Peyer's patch (tissue), 4 donors: ENCODE measurements at regions not wholly inside any gene's neighbourhood (a gene's known extent, or its start where the extent isn't known, plus 50 kb on each side); places are given as distances from the start of the nearest gene placed in this dataset.

Experiments used
- DNase-seq, 3 donors: peaks; one replicate each; pipeline ENCODE4 v3.0.0-alpha.2; 2017 to 2019
- H3K27ac ChIP-seq, 4 donors: fragments of 200-600 bp; sonication (generic); one replicate each; pipeline ENCODE4 v1.5.1; 2016 to 2019
- H3K27me3 ChIP-seq, 2 donors: fragments of 200-600 bp; sonication (generic); one replicate each; pipeline ENCODE4 v1.5.1; 2019
- H3K36me3 ChIP-seq, 3 donors: fragments of 200-600 bp; sonication (generic); one replicate each; pipeline ENCODE4 v1.5.1; 2016 to 2019
- H3K4me1 ChIP-seq, 4 donors: fragments of 200-600 bp; sonication (generic); one replicate each; pipeline ENCODE4 v1.5.1; 2016 to 2019
- H3K4me3 ChIP-seq, 4 donors: fragments of 200-600 bp; sonication (generic); 1 replicate in 3 of 4; 2 replicates in 1 of 4; pipeline ENCODE4 v1.5.1; 2016 to 2019; ENCODE audit warnings: mild to moderate bottlenecking in 1 of 4
- H3K9me3 ChIP-seq, 4 donors: fragments of 200-600 bp; sonication (generic); one replicate each; pipeline ENCODE4 v1.5.1; 2016 to 2019; ENCODE audit warnings: mild to moderate bottlenecking in 1 of 4
- POLR2A ChIP-seq, 2 donors: fragments of 450-650 bp; IDR thresholded peaks; one replicate each; pipeline ENCODE4 v1.5.1; 2017; ENCODE audit warnings: antibody characterized with exemption in 2 of 2, mild to moderate bottlenecking in 2 of 2, moderate library complexity in 2 of 2
- TF ChIP-seq, protein P1 (sequence below), 6 experiments: fragments of 450-650 bp in 4 of 6; fragments of 200-600 bp in 2 of 6; sonication (generic) in 1 of 6; IDR thresholded peaks; one replicate each; pipeline ENCODE4 v1.5.1; 2017 to 2019; ENCODE audit warnings: antibody characterized with exemption in 6 of 6, mild to moderate bottlenecking in 3 of 6, moderate library complexity in 1 of 6

DNA sequence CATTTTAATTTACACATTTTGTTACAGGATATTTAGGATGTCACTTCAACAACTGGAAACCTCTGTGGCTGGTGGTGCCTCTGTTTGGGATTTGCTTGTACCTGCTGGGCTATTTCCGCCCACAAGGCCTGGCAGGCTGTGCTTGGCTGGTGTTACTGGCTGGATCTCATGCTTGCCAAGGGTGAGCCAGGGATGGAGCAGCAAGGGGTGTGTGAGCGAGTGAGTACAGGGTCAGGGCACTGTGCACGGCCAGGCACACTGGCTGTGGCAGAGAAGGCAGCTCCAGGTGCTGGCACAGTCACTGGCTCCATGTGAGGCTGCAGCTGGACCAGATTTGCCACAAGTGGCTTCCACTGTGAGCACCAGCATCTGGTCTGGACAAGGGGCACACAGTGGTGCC lies 1254.8 kb downstream of the SLITRK5 start:
- TF ChIP-seq POLR2A (IDR thresholded peaks at IDR 0.05): no peak
- TF ChIP-seq, protein P1, sequence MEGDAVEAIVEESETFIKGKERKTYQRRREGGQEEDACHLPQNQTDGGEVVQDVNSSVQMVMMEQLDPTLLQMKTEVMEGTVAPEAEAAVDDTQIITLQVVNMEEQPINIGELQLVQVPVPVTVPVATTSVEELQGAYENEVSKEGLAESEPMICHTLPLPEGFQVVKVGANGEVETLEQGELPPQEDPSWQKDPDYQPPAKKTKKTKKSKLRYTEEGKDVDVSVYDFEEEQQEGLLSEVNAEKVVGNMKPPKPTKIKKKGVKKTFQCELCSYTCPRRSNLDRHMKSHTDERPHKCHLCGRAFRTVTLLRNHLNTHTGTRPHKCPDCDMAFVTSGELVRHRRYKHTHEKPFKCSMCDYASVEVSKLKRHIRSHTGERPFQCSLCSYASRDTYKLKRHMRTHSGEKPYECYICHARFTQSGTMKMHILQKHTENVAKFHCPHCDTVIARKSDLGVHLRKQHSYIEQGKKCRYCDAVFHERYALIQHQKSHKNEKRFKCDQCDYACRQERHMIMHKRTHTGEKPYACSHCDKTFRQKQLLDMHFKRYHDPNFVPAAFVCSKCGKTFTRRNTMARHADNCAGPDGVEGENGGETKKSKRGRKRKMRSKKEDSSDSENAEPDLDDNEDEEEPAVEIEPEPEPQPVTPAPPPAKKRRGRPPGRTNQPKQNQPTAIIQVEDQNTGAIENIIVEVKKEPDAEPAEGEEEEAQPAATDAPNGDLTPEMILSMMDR (IDR thresholded peaks at IDR 0.05): no peak
- no peaks in the 10 kb centered on the region for H3K27me3 ChIP-seq
- H3K9me3 ChIP-seq: no peaks in the 10 kb centered on the region
- H3K4me3 ChIP-seq: no peak overlapping the region
- H3K36me3 ChIP-seq: no peaks in the 10 kb centered on the region
- H3K27ac ChIP-seq: no peak overlapping the region
- H3K4me1 ChIP-seq: no peaks in the 10 kb centered on the region
- DNase-seq: peak in 1 of 3 donors; percentile 23

DNA sequence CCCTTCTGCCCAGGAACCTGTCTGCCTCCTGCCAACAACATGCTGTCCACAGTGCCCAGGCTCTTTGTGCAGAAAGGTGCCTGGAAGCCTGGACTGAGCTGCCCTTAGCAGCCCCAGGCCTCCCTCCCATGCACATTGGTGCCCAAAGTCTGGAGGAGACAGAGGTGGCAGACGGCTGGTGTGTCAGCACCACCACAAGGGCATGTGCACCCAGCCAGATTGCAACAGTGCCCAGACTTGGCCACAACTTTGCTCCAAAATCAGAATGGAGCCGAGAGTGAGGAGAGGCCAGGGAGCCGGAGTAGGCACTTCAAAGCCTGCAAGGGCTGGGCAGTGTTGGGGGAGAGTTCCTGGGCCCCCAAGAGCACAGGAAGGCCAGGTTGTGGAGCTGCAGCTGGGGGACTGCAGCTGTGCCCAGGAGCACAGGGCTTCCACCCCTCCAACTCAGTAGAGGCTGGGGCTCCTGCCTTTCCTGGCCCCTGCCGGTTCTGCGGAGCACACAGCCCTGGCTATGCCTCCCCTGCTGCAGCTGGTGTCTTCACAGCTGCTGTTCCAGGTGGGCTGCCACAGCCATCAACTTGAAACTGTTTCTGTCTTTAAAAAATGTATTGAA lies 1255.8 kb downstream of the SLITRK5 start:
- DNase-seq: no peak
- Histone ChIP-seq H3K4me3 (no peak overlapping the region), H3K27me3 (no peaks in the 10 kb centered on the region), H3K36me3 (no peaks in the 10 kb centered on the region), H3K27ac (no peak overlapping the region), H3K4me1 (no peaks in the 10 kb centered on the region), H3K9me3 (no peaks in the 10 kb centered on the region)
- no peak for TF ChIP-seq POLR2A (IDR thresholded peaks at IDR 0.05)
- TF ChIP-seq, protein P1 (IDR thresholded peaks at IDR 0.05): no peak

DNA sequence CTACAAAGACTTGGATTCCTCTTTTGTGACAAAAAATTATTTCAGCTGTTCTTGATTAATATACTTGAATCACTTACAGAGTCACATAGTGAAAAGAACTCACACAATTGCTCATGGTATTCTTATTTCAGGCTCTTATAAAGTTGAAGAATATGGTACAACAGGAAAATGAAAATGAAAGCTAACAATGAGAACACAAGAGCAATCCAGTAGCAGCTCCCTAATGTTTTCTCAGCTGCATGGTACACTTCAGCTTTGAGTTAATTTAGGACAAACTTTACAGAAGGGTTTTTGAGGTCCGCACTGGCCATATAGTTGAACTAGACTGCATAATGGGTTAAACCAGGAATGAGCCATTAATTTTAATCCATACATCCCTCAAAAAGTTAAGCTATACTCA lies 1261.8 kb downstream of the SLITRK5 start:
- Histone ChIP-seq H3K4me3 (no peak overlapping the region), H3K27ac (no peak overlapping the region), H3K4me1 (no peaks in the 10 kb centered on the region), H3K36me3 (no peaks in the 10 kb centered on the region), H3K9me3 (no peaks in the 10 kb centered on the region), H3K27me3 (no peaks in the 10 kb centered on the region)
- no peak for TF ChIP-seq POLR2A (IDR thresholded peaks at IDR 0.05)
- no peak for DNase-seq

DNA sequence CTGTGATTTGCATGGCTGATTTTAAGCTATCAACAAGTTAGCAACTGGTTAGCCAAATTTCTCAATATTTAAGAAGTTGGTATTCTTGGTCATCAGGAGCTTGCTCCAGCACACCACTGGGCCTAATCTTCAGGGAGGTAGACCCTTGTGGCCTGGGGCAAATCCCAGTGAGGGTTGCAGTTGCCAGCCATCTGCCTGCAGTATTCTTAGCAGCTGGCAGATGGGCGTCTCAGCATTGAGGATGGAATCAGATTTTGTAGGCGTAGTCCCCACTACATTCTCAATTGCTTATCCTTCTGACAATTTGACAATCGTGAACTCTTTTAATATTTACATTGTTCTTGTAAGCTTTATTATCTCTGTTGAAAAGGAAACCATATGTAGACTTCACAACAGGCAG lies 1266.2 kb downstream of the SLITRK5 start:
- no peaks in the 10 kb centered on the region for H3K4me1 ChIP-seq
- TF ChIP-seq, protein P1 (IDR thresholded peaks at IDR 0.05): no peak
- TF ChIP-seq POLR2A (IDR thresholded peaks at IDR 0.05): no peak
- no peaks in the 10 kb centered on the region for H3K27me3 ChIP-seq
- no peak overlapping the region for H3K27ac ChIP-seq
- DNase-seq: no peak
- no peak overlapping the region for H3K4me3 ChIP-seq
- no peaks in the 10 kb centered on the region for H3K36me3 ChIP-seq
- H3K9me3 ChIP-seq: no peaks in the 10 kb centered on the region

DNA sequence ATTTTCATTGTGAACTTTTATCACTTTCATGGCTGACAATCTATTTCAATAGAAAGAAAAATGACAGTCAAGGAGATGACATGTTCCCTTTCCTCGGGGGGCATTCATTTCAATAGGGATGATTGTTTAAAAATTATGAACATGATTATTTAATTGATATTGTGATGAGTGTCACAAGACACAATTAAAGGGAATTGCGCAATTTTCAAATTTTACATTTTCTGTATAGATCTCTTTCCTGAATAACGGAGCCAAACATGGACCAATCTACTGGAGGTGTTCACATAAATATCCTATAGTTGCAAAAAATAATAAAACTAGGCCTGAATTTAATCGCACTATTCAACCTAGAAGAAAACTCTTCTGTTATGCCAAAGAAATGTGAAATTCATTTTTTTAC lies 1274.6 kb downstream of the SLITRK5 start:
- no peak for TF ChIP-seq POLR2A (IDR thresholded peaks at IDR 0.05)
- TF ChIP-seq, protein P1 (IDR thresholded peaks at IDR 0.05): no peak
- no peak overlapping the region for H3K4me3 ChIP-seq
- H3K9me3 ChIP-seq: no peaks in the 10 kb centered on the region
- no peaks in the 10 kb centered on the region for H3K27me3 ChIP-seq
- no peaks in the 10 kb centered on the region for H3K36me3 ChIP-seq
- no peak overlapping the region for H3K27ac ChIP-seq
- DNase-seq: no peak
- no peaks in the 10 kb centered on the region for H3K4me1 ChIP-seq

DNA sequence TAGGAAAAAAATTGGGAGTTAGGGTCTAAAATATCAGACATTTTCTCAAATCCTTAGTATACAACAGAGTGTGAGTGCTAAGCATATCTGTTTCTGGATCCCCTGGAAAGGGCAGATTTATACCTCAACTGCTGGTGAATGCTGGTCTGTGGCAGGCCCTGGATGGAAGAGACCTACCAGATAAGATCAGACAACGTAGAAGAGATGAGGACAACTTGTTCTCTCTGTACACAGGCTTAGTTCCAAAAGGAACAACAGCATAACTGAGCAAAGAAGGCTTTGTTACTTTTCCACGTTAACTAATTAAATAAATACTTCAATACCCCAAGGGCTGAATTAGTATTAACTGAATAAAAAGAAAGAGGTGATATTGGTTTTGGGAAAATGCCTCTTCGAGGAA lies 1277.3 kb downstream of the SLITRK5 start:
- Histone ChIP-seq H3K9me3 (no peaks in the 10 kb centered on the region), H3K27me3 (no peaks in the 10 kb centered on the region), H3K4me1 (no peaks in the 10 kb centered on the region), H3K27ac (no peak overlapping the region), H3K36me3 (no peaks in the 10 kb centered on the region), H3K4me3 (no peak overlapping the region)
- DNase-seq: no peak
- no peak for TF ChIP-seq POLR2A (IDR thresholded peaks at IDR 0.05)
- TF ChIP-seq, protein P1 (IDR thresholded peaks at IDR 0.05): no peak
